GM18502 (cell line): ENCODE measurements at regions not wholly inside any gene's neighbourhood (a gene's known extent, or its start where the extent isn't known, plus 50 kb on each side); places are given as distances from the start of the nearest gene placed in this dataset.

Experiments
- ATAC-seq: cut with Tn5 transposase; IDR thresholded peaks from one replicate; pipeline ENCODE4 v1.9.1; 2021; ENCODE audit warnings: mild to moderate bottlenecking; ENCODE audit not compliant: unreplicated experiment, poor library complexity

- ATAC-seq: no peak
These were observed 138.4 kb upstream of the NALF2 start for GRCh38 chrX:69365755-69366154.

GRCh38 chrX:69365349-69365748, 138.8 kb upstream of the NALF2 start:
- no peak for ATAC-seq

GRCh38 chrX:69362856-69363255, 141.3 kb upstream of the NALF2 start:
- ATAC-seq: peak; percentile 71

- no peak for ATAC-seq
These were observed 141.8 kb upstream of the NALF2 start for GRCh38 chrX:69362354-69362753.

- no peak for ATAC-seq
These were observed 142.7 kb upstream of the NALF2 start for GRCh38 chrX:69361311-69361845.

GRCh38 chrX:69357317-69357716, 146.8 kb upstream of the NALF2 start:
- no peak for ATAC-seq

- peak; percentile 61 for ATAC-seq
These were observed 159.6 kb upstream of the PJA1 start for GRCh38 chrX:69324851-69325250.

GRCh38 chrX:69323786-69324720, 158.8 kb upstream of the PJA1 start:
- no peak for ATAC-seq

GRCh38 chrX:69321789-69322188, 156.5 kb upstream of the PJA1 start:
- ATAC-seq: no peak

GRCh38 chrX:69321006-69321655, 155.9 kb upstream of the PJA1 start:
- ATAC-seq: no peak

GRCh38 chrX:69320116-69320515, 154.9 kb upstream of the PJA1 start:
- no peak for ATAC-seq

GRCh38 chrX:69319376-69319775, 154.1 kb upstream of the PJA1 start:
- no peak for ATAC-seq

- ATAC-seq: no peak
These were observed 153.5 kb upstream of the PJA1 start for GRCh38 chrX:69318651-69319340.

GRCh38 chrX:69317721-69318120, 152.5 kb upstream of the PJA1 start:
- ATAC-seq: no peak

- ATAC-seq: no peak
These were observed 149.4 kb upstream of the PJA1 start for GRCh38 chrX:69314436-69315348.

- no peak for ATAC-seq
These were observed 148.5 kb upstream of the PJA1 start for GRCh38 chrX:69313617-69314290.

- no peak for ATAC-seq
These were observed 146.8 kb upstream of the PJA1 start for GRCh38 chrX:69311936-69312670.

- no peak for ATAC-seq
These were observed 144.0 kb upstream of the PJA1 start for GRCh38 chrX:69309074-69309792.
